ENCODE measurements at regions not wholly inside any gene's neighbourhood (a gene's known extent, or its start where the extent isn't known, plus 50 kb on each side); places are given as distances from the start of the nearest gene placed in this dataset.

DNA sequence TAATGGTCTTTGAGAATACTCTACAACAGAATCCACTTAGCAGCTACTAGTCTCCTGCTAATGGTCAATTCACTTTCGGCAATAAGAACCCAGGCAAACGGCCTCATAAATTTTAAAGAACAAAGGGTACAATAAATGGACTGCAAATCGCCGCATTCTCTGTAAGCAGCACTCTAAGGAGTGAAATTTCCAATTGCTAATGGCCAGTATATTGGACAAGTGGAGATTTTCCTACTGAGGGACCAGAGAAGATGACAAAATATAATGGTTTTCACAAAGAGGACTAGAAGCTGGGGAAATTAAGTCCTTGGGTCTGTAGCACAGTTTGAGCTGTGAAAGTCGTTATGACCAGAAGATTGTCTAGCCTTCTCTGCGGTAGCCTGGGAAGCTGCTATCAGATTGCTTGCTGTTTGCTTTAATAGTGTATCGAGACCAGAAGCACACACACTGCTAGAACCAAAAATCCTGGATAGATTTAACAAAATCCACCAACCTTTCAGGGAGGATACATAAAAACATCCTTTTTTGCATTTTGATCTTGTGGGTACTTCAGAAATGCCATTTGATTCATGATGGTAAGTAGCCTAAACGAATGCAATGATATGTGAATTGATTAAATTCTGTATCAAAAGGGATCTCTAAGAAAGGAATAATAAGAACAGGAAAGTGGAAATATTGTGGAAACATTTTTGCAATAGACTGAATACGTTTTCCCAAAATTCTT lies 53.6 kb upstream of the ATP8B1 start:
- no peak for DNase-seq (ENCODE audit: low read depth, low spot score)
- in situ Hi-C loops (cut with HindIII; ENCODE audit: low pct_unique_long_range_greater_than_20kb, low sequenced_read_pairs), result no loop called here

DNA sequence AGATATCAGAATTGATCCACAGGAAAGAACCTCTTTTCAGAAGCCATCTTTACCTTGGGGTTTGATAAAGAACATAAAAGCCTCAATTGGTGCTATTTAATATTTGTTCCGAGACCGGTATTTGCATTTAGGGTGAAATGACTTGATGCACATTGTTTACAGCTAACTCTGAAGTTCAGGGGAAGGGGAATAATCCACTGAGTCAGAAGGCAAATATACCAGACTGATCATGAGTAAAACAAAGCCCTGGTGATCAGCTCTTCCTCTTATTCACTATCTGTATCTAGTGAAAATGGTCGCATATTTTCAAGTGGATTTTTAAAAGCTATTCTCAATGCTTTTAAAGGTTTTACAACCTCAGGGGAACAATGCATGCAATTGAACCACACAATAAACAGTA lies 53.0 kb upstream of the ATP8B1 start:
- DNase-seq (ENCODE audit: low read depth, low spot score), result no peak
- in situ Hi-C loops (cut with HindIII; ENCODE audit: low pct_unique_long_range_greater_than_20kb, low sequenced_read_pairs), result no loop called here

DNA sequence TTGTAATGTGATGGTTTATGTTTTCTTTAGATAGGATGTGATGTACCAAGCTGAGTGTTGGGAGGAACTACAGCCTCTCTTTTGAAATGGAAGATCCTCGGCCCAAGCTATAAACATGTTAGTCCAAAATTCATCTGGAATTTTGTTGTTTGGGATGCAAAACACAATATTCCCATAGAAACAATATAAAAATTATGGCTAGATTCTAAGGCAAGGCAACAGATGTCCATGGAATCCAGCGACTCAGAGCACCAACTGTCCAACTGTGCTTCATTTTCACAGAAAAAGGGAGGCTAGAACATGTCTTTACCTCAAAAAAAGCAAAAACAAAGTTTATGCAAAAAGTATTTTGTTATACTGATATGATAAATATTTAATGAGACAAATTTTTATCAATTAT lies 52.4 kb upstream of the ATP8B1 start:
- in situ Hi-C loops (cut with HindIII; ENCODE audit: low pct_unique_long_range_greater_than_20kb, low sequenced_read_pairs), result no loop called here
- DNase-seq (ENCODE audit: low read depth, low spot score), result no peak

DNA sequence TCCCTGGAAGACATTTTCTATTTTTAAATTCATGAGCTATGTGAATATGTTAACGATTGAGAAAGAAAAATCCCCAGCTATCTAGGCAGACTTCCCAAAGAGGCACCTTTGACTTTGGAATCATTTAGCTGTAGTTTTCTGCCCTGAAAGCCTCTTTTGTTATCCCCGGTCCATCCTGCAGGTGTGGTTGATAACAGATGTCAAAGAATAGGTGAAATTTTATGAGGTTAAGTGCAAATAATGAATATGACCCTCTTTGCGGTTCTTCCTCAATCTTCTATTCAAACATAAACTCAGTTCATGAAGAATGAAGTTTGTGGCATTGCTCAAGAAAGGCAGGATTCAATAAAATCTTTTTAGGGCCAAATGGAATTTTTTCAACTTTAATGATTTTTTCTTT lies 51.6 kb upstream of the ATP8B1 start:
- in situ Hi-C loops (cut with HindIII; ENCODE audit: low pct_unique_long_range_greater_than_20kb, low sequenced_read_pairs), result no loop called here
- DNase-seq (ENCODE audit: low read depth, low spot score), result no peak

DNA sequence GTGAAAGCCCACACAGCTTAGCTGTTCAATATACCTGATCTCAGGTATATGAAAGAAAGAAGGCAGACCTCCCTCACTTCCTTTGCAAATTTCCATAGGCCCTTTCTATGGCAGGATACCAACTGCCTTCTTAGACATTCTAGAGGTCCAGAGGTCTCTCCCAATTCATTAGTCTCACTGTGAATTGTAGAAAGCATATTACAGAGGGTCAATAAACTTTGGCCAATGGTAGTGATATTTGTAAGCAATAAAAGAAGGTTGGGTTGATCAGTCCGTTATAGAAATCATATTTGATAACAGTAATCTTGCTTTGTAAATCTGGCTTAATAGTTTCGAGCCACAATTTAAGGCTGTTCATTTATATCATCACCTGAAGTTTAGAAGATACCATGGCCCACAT lies 50.7 kb upstream of the ATP8B1 start:
- DNase-seq (ENCODE audit: low read depth, low spot score), result no peak
- in situ Hi-C loops (cut with HindIII; ENCODE audit: low pct_unique_long_range_greater_than_20kb, low sequenced_read_pairs), result no loop called here

DNA sequence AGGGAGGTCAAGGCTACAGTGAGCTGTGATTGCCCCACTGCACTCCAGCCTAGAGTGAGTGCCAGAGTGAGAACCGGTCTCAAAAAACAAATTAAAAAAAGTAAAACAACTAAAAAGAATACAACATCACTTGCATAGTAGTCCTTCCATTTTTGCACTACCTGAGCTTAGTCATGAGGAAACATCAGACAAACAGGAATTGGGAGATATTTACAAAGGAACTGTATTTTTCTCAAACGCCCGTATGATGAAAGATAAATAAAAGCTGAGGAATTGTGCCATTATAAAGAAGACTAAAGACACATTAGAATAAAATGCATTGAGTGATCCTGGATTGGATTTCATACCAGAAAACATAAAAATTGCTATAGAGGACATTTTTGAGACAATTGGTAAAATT lies 50.0 kb upstream of the ATP8B1 start:
- no peak for DNase-seq (ENCODE audit: low read depth, low spot score)
- in situ Hi-C loops (cut with HindIII; ENCODE audit: low pct_unique_long_range_greater_than_20kb, low sequenced_read_pairs), result no loop called here
